ENCODE measurements at regions not wholly inside any gene's neighbourhood (a gene's known extent, or its start where the extent isn't known, plus 50 kb on each side); places are given as distances from the start of the nearest gene placed in this dataset.

GRCh38 chr2:23078784-23079434, 306.1 kb upstream of the KLHL29 start (continued):
- no peak for TF ChIP-seq ZNF512 (CRISPR knock-in tag; IDR thresholded peaks at IDR 0.05; ENCODE audit: borderline replicate concordance)

- Mint-ChIP-seq H3K36me3 (peaks cover 10% of the 10 kb centered on the region), H3K4me1 (no peaks in the 10 kb centered on the region), H3K27me3 (ENCODE audit: low read depth) (0 out of 2 replicates have a peak, but pooled peaks cover 2% of the 10 kb centered on the region), H3K4me3 (no peak overlapping the region), H3K27ac (no peak overlapping the region), H3K9me3 (peaks cover 31% of the 10 kb centered on the region)
- CTCF ChIA-PET, result no interaction called here
- POLR2A ChIA-PET, result no interaction called here
- TF ChIP-seq ATF3 (CRISPR knock-in tag; conservative IDR thresholded peaks at IDR 0.05), result no peak
- no peak for TF ChIP-seq TCF7 (CRISPR knock-in tag; IDR thresholded peaks at IDR 0.05; ENCODE audit: low read depth)
- TF ChIP-seq ZNF281 (CRISPR knock-in tag; IDR thresholded peaks at IDR 0.05), result no peak
- no peak for TF ChIP-seq GTF2I (CRISPR knock-in tag; conservative IDR thresholded peaks at IDR 0.05)
- DNase-seq (ENCODE audit: low spot score) (no peak), ATAC-seq (no peak)
These were observed 301.0 kb upstream of the KLHL29 start for GRCh38 chr2:23083966-23084365.

GRCh38 chr2:23091019-23091418, 294.0 kb upstream of the KLHL29 start:
- Mint-ChIP-seq H3K4me1 (no peaks in the 10 kb centered on the region), H3K27ac (no peak overlapping the region), H3K27me3 (ENCODE audit: low read depth) (peaks cover 2% of the 10 kb centered on the region; the same call in 1 of the 2 replicates), H3K36me3 (peaks cover 19% of the 10 kb centered on the region), H3K4me3 (no peak overlapping the region), H3K9me3 (peaks cover 38% of the 10 kb centered on the region)
- no peak for ATAC-seq
- POLR2A ChIA-PET, result no interaction called here
- CTCF ChIA-PET, result no interaction called here
- no peak for DNase-seq (ENCODE audit: low spot score)
- TF ChIP-seq ZNF138 (CRISPR knock-in tag; conservative IDR thresholded peaks at IDR 0.05) (no peak), PRRX2 (CRISPR knock-in tag; IDR thresholded peaks at IDR 0.05) (no peak), ZNF281 (CRISPR knock-in tag; IDR thresholded peaks at IDR 0.05) (no peak), JAZF1 (CRISPR knock-in tag; IDR thresholded peaks at IDR 0.05) (no peak), TEAD4 (CRISPR knock-in tag; IDR thresholded peaks at IDR 0.05) (no peak)

GRCh38 chr2:23091900-23092299, 293.1 kb upstream of the KLHL29 start:
- CTCF ChIA-PET, result interaction anchor here (0.7 kb wide), 1 partner anchor 14 kb away, joined by 3 read pairs; no protein-coding TSS in a partner anchor
- no peak overlapping the region for H3K27ac Mint-ChIP-seq
- no peak for DNase-seq (ENCODE audit: low spot score)
- no peak for TF ChIP-seq FOXP4 (CRISPR knock-in tag; IDR thresholded peaks at IDR 0.05)
- TF ChIP-seq TCF7 (CRISPR knock-in tag; IDR thresholded peaks at IDR 0.05; ENCODE audit: low read depth), result no peak
- no peak for TF ChIP-seq ATF6 (CRISPR knock-in tag; IDR thresholded peaks at IDR 0.05)
- TF ChIP-seq CTCF (IDR thresholded peaks at IDR 0.05), result no peak

More at GRCh38 chr2:23091900-23092299, 293.1 kb upstream of the KLHL29 start:
- Mint-ChIP-seq H3K4me3 (no peak overlapping the region), H3K36me3 (peaks cover 19% of the 10 kb centered on the region), H3K27me3 (ENCODE audit: low read depth) (peaks cover 2% of the 10 kb centered on the region; the same call in 1 of the 2 replicates), H3K4me1 (no peaks in the 10 kb centered on the region), H3K9me3 (peaks cover 34% of the 10 kb centered on the region)
- no peak; the same call in 1 of the 2 replicates for ATAC-seq
- POLR2A ChIA-PET, result no interaction called here

Data from WTC11 (cell line).